Fibroblast of lung (primary cell): ENCODE measurements at regions not wholly inside any gene's neighbourhood (a gene's known extent, or its start where the extent isn't known, plus 50 kb on each side); places are given as distances from the start of the nearest gene placed in this dataset.

Source experiments
- DNase-seq, 2 donors: peaks; one replicate each; pipeline versions ENCODE4 v3.0.0 to v3.0.0-alpha.2; 2010; ENCODE audit warnings: low read depth in 2 of 2
- H2AFZ ChIP-seq: 2 replicates; pipeline ENCODE4 v1.5.1; 2012; ENCODE audit warnings: low read length, control low read depth, inconsistent platforms
- H3K27ac ChIP-seq: 2 replicates; pipeline ENCODE4 v1.5.1; 2011; ENCODE audit warnings: low read length, control low read depth; ENCODE audit not compliant: insufficient read depth
- H3K27me3 ChIP-seq: 2 replicates; pipeline ENCODE4 v1.5.1; 2011; ENCODE audit warnings: mild to moderate bottlenecking, low read length; ENCODE audit not compliant: control insufficient read depth, insufficient read depth
- H3K36me3 ChIP-seq: 2 replicates; pipeline ENCODE4 v1.5.1; 2011; ENCODE audit warnings: low read length; ENCODE audit not compliant: control insufficient read depth, insufficient read depth
- H3K4me1 ChIP-seq: 2 replicates; pipeline ENCODE4 v1.5.1; 2011; ENCODE audit warnings: low read length; ENCODE audit not compliant: control insufficient read depth, insufficient read depth; ENCODE audit errors: extremely low read depth
- H3K4me2 ChIP-seq: 2 replicates; pipeline ENCODE4 v1.5.1; 2011; ENCODE audit warnings: low read length, control low read depth; ENCODE audit not compliant: insufficient read depth; ENCODE audit errors: extremely low read depth
- H3K4me3 ChIP-seq, 4 experiments: fragments of 200-600 bp in 1 of 4; sonication (generic) in 1 of 4; replicated peaks in 1 of 4; 2 replicates each; pipeline ENCODE4 v1.5.1; 2011 to 2016; ENCODE audit warnings: low read length in 4 of 4, low read depth in 3 of 4, mild to moderate bottlenecking in 3 of 4, control low read depth in 2 of 4, inconsistent platforms in 1 of 4, mixed read lengths in 1 of 4; ENCODE audit not compliant: insufficient read depth in 1 of 4; ENCODE audit errors: control extremely low read depth in 1 of 4
- H3K79me2 ChIP-seq: 2 replicates; pipeline ENCODE4 v1.5.1; 2012; ENCODE audit warnings: mild to moderate bottlenecking, low read length, inconsistent platforms; ENCODE audit not compliant: control insufficient read depth, insufficient read depth
- H3K9ac ChIP-seq: 2 replicates; pipeline ENCODE4 v1.5.1; 2011; ENCODE audit warnings: mild to moderate bottlenecking, low read length, control low read depth; ENCODE audit not compliant: insufficient read depth
- H3K9me3 ChIP-seq: 2 replicates; pipeline ENCODE4 v1.5.1; 2012; ENCODE audit warnings: low read depth, low read length; ENCODE audit not compliant: control insufficient read depth, insufficient read depth
- H4K20me1 ChIP-seq: 2 replicates; pipeline ENCODE4 v1.5.1; 2011; ENCODE audit warnings: low read length; ENCODE audit not compliant: control insufficient read depth, insufficient read depth; ENCODE audit errors: extremely low read depth
- CTCF ChIP-seq, 2 donors: IDR thresholded peaks in 1 of 2; conservative IDR thresholded peaks in 1 of 2; 1 replicate in 1 of 2; 2 replicates in 1 of 2; pipeline ENCODE4 v1.5.1; 2011 to 2012; ENCODE audit warnings: low read length in 2 of 2, control low read depth in 1 of 2, inconsistent platforms in 1 of 2, low read depth in 1 of 2, mild to moderate bottlenecking in 1 of 2
- EZH2 ChIP-seq: IDR thresholded peaks from 2 replicates; pipeline ENCODE4 v1.5.1; 2012; ENCODE audit warnings: low read length, control low read depth, mild to moderate bottlenecking; ENCODE audit errors: missing control alignments

GRCh38 chr2:52074130-52074719 lies 1042.3 kb upstream of the NRXN1 start:
- Histone ChIP-seq H3K4me3 (no peak overlapping the region), H3K27ac (no peak overlapping the region), H3K36me3 (no peaks in the 10 kb centered on the region), H4K20me1 (no peaks in the 10 kb centered on the region), H2AFZ (no peak overlapping the region), H3K79me2 (no peaks in the 10 kb centered on the region), H3K9me3 (no peaks in the 10 kb centered on the region), H3K4me1 (no peaks in the 10 kb centered on the region), H3K9ac (no peak overlapping the region), H3K27me3 (no peaks in the 10 kb centered on the region), H3K4me2 (no peak overlapping the region)
- no peak for TF ChIP-seq EZH2
- no peak for TF ChIP-seq CTCF (conservative IDR thresholded peaks at IDR 0.05 in 1 of 2, IDR thresholded peaks at IDR 0.05 in 1 of 2; ENCODE audit: low read depth in 1 of 2, low read length in 2 of 2)
- DNase-seq = no peak

DNA sequence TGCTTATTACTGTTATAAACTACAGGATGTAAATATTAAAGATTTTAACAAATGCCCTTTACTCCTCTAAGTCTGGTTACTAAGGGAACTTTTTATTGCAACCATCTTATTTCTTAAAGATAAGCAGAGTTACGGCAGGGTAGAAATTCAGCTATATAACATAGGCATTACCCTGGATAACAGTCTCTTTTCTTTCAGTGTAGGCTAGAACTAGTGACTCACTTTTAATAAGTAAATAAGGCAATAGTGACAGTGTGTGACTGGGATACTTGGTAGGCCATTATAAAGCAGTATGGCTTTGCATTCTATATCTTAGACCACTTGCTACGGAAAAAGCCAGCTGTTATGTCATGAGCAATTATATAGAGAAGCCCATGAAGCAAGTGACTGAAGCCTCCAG lies 1041.0 kb upstream of the NRXN1 start:
- H2AFZ ChIP-seq = no peak overlapping the region
- no peaks in the 10 kb centered on the region for H3K4me1 ChIP-seq
- no peak overlapping the region for H3K9ac ChIP-seq
- no peaks in the 10 kb centered on the region for H3K27me3 ChIP-seq
- no peaks in the 10 kb centered on the region for H3K9me3 ChIP-seq
- H3K79me2 ChIP-seq = no peaks in the 10 kb centered on the region
- H3K4me2 ChIP-seq = no peak overlapping the region
- no peak for DNase-seq
- H3K27ac ChIP-seq = no peak overlapping the region
- no peak overlapping the region for H3K4me3 ChIP-seq
- TF ChIP-seq EZH2 (no peak), CTCF (conservative IDR thresholded peaks at IDR 0.05 in 1 of 2, IDR thresholded peaks at IDR 0.05 in 1 of 2; ENCODE audit: low read depth in 1 of 2, low read length in 2 of 2) (no peak)
- H3K36me3 ChIP-seq = no peaks in the 10 kb centered on the region
- no peaks in the 10 kb centered on the region for H4K20me1 ChIP-seq

DNA sequence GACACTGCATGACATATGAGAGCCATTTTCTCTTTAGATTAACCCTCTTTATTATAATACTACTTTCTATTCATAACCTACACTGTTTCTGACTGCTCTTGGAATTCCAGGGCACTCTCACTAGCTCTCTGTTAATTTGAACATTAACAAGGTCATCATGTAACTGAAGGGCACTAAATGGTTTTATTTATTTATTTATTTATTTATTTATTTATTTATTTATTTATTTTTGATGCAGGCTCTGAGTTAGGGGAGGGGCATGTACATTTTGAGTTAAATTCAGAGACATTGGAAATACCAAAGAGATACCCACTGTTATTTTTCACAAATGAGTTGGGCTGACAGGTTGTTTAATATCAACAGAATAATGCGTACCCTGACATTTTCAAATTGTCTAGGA lies 1038.7 kb upstream of the NRXN1 start:
- H3K79me2 ChIP-seq = no peaks in the 10 kb centered on the region
- no peaks in the 10 kb centered on the region for H4K20me1 ChIP-seq
- H2AFZ ChIP-seq = no peak overlapping the region
- no peak overlapping the region for H3K27ac ChIP-seq
- no peak for DNase-seq
- H3K36me3 ChIP-seq = no peaks in the 10 kb centered on the region
- TF ChIP-seq EZH2 = no peak
- no peak for TF ChIP-seq CTCF (conservative IDR thresholded peaks at IDR 0.05 in 1 of 2, IDR thresholded peaks at IDR 0.05 in 1 of 2; ENCODE audit: low read depth in 1 of 2, low read length in 2 of 2)
- no peaks in the 10 kb centered on the region for H3K9me3 ChIP-seq
- H3K4me1 ChIP-seq = no peaks in the 10 kb centered on the region
- H3K9ac ChIP-seq = no peak overlapping the region
- no peak overlapping the region for H3K4me3 ChIP-seq
- H3K27me3 ChIP-seq = no peaks in the 10 kb centered on the region
- no peak overlapping the region for H3K4me2 ChIP-seq
